GM18505 (cell line): ENCODE measurements at regions not wholly inside any gene's neighbourhood (a gene's known extent, or its start where the extent isn't known, plus 50 kb on each side); places are given as distances from the start of the nearest gene placed in this dataset.

Experiments used
- ATAC-seq: cut with Tn5 transposase; IDR thresholded peaks from one replicate; pipeline ENCODE4 v1.9.1; 2021; ENCODE audit not compliant: unreplicated experiment
- POLR2A ChIP-seq: IDR thresholded peaks from 4 replicates; pipeline ENCODE4 v1.6.1; 2011; ENCODE audit warnings: borderline replicate concordance; ENCODE audit not compliant: insufficient read depth, insufficient read length; ENCODE audit errors: extremely low read depth

- TF ChIP-seq POLR2A, result no peak
- no peak for ATAC-seq
These were observed 551.6 kb upstream of the CITED2 start for GRCh38 chr6:139925894-139926641.

DNA sequence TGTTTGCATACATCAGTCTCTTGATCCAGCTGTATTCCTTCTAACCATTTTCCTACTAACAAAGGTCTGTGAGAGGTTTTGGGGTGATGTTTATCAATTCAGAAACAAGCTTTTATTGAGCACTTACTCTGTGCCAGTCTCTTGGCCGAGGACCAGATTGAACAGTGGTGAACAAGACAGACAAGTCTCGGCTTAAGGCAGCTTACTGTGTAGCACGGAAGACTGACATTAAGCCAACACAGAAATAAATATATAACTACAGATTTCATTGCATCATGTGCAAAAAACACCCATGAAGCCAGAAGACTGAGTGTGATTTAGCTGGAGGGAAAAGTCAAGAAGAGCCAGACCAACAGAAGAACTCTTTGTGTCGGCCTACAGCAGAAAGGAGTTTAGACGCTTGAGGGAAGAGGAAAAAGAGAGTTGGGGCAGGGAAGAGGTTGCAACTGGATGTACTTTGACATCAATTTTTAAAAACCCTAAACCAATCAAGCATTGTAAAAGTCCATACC lies 549.6 kb upstream of the CITED2 start:
- ATAC-seq, result no peak
- TF ChIP-seq POLR2A, result no peak

- TF ChIP-seq POLR2A, result no peak
- no peak for ATAC-seq
These were observed 547.8 kb upstream of the CITED2 start for GRCh38 chr6:139922236-139922635.

DNA sequence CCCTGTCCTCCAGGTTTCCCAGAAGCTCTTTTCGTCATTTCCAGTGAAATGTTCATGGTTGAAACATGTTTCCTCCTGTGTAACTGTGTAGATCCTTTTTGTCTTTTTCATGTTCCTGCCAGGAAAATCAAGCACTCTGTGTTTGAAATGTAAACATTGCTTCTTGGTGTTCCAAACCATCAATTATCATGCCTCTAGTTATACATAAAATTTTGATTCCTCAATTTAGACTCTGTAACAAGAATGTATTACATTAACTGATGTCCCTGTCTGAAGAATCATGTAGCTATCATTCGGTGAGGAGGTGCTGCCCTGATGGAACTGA lies 546.3 kb upstream of the CITED2 start:
- no peak for TF ChIP-seq POLR2A
- no peak for ATAC-seq

DNA sequence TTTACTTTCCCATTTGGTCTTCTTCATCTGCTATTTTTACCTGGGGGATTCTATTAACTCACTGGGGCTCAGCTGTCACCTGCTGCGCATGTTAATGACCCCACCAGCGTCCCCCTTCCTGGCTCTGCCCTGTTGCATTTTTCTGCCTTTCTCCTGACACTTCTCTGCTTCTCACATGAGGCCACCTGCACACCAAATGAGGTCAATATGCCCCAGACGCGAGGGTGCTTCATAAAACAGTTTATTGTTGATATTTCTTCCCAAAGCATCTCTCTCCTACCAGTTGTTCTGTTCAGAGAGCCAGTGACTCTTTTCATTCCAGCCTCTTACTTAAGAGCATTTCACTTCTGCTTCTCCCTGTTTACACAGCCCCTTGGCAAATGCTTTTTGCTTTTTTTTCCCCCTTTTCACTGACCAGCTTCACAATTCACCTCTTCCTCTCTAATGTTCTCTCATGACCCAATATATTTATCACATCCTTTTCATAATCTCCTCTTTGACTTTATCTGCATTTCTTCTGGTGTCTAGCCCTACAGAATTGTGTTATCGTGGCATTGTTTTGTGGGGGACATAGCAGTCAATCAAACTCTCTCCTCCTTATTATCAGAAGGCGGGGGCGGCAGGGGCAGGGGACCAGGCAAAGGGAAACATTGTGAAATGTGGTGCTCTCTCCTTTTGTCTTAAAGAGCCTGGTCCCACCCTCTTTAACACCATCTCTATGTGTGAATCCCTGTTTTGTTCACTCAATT lies 545.8 kb upstream of the CITED2 start:
- ATAC-seq, result no peak
- no peak for TF ChIP-seq POLR2A

DNA sequence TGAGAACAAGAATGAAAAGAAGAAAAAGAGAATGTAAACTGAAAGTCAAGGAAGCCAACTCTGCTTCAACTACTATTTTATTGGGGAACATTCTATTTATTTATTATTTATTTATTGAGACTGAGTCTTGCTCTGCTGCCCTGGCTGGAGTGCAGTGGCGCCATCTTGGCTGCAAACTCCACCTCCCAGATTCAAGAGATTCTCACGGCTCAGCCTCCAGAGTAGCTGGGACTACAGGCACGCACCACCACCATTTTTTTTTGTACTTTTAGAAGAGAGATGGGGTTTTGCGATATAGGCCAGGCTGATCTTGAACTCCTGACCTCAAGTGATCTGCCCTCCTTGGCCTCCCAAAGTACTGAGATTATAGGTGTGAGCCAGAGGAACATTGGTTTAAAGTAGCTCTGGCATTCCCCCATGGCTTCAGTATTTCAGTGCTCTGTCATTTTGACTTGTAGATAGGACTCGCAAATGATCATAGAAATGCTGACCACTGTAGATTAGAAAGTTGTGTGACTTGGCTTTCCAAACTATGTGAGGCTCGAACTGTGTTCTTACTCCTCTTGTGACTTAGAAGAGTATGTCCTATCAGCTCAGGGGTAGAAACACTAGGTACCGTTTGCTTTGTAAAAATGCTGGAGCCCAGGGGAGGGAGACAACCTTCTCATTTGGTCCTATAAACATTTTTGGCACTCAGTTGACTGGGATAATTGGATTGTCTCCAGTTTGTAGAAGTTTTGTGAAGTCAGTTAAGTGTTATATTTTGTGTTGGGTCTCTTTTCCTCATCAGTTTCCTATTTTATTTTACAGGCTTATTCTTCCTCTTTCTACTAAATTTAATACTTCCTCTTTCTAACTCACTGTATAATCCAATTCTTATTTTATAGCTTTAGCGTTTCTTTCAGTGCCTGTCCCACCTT lies 544.9 kb upstream of the CITED2 start:
- TF ChIP-seq POLR2A, result no peak
- no peak for ATAC-seq

DNA sequence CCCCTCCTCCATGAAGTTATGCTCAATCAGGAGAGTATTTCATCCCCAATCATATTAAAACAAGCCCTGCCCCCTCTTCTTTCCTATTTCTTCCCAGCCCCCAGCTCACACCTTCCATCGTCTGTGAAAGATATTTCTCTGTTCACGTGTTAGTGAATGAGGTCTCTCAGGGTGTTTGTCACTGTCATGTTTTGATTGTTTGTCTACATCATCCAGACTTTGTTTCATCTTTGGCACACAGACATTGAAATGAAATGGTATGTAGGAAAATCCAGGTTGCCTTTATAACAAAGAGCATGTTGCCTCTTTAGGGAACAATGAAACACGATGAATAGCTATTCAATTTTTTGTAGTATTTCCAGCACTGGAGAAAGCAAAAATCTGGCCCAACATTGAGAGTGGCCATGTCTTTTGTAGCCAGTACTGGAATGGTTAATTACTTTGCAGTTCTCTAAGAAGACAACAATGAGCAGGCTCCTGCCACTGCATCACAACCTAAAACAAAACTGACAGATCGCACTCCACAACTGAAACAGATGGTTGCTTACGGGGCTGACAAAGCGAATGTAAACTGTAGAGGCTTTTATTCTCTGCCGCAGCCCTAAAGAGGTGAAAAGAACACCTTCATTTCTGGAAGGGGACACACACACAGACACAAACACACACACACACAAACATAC lies 543.6 kb upstream of the CITED2 start:
- TF ChIP-seq POLR2A, result no peak
- ATAC-seq, result no peak

DNA sequence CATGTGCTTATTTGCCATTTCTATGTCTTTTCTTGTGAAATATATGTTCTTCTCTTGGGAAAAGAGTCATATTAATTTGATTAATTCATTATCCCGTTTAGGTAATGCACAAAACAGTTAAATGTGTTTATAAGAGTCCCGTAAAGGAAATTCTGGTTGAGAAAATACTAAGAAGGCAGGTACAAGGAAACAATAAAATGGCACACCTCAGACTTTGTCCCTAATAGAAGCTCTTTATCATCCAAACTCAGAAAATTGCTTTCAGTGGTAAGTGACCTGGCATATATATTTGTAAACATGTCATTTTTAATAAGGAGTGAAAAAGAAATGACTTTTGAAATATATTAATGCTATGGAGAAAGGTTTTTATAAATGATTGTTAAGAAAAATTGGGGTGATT lies 540.5 kb upstream of the CITED2 start:
- no peak for ATAC-seq
- TF ChIP-seq POLR2A, result no peak

DNA sequence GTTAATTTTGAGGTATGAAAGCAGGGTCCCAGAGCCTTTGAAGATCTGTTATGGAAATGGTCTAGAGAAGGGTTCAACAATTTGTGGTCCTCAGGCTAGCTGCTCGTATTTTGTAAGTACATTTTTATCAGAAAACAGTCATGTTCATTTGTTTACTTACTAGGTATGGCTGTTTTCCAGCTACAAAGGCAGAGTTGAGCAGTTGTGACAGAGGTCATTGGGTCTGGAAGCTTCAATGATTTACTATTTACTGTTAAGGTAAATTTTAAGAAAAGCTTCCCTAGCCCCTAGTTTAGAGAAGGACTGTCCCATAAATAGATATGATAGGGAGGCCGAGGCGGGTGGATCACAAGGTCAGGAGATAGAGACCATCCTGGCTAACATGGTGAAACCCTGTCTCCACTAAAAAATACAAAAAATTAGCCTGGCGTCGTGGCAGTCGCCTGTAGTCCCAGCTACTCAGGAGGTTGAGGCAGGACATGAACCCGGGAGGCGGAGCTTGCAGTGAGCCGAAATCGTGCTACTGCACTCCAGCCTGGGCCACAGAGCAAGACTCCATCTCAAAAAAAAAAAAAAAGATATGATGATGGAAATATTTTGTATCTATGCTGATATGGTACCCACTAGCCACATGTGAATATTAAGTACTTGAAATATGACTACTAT lies 538.4 kb upstream of the CITED2 start:
- no peak for ATAC-seq
- TF ChIP-seq POLR2A, result no peak

DNA sequence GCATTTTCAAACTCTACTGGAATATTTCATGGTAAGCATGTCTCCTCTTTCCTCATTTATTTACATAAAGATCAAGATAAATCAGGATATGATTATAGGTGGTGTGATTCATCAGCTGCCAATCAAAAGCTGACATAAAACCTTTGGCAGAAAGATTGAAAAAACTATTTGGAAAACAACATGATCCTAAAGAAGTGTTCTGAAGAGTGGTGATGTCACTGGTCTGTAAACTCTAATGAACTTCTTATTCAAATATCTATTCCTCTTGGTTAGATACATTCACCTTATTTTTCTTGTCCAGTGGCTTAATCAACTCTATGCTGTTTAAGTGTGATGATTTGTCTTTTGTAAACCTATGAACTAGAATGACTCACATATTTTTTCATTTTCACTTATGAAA lies 535.5 kb upstream of the CITED2 start:
- no peak for TF ChIP-seq POLR2A
- no peak for ATAC-seq

DNA sequence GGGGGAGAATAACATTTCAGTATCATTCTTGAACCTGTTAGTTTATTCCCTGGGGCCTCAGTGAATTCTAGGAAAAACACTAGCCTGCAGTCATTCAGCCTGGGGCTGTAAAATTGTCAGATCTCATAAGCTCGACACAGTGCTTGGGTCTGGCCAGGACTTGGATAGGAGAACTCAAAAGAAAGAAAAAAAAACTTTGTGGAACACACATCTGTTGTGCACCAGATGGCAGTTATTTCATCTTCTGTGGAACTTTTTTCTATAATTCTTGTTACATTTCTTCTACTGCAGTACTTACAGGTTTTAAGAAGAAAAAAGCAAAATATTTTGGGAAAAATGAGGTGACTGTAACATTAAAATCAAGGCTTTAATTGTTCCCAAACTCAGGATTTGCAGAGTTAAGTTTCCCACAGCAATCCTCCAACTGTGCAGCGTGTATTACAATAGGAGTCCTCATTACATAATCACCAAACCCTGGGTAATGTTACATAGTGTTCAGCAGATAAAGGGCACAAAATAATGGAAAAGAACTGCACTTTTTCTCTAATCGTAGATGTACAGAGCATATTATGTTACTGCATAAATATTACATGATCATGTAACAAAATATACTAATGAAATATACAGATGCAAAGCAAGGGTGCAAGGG lies 531.1 kb upstream of the CITED2 start:
- no peak for ATAC-seq

DNA sequence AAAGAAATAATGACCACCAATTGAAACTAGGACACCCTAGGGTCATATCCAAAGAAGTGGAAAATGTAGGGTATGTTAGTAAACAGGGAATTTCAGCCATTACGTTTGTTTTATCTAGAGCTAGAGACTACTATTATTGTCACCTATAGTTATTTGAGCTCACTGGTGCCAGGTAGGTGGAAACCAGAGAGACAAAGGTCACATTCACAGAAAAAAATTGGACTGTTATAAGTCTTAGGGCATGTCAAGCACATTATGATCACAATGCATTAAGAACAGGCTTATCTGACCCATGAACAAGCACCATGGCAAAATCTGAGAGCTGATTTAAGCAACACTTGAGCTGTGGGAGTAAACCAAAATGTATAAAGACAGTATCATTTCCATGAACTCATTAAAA lies 530.1 kb upstream of the CITED2 start:
- ATAC-seq, result no peak
- no peak for TF ChIP-seq POLR2A

More for the DNA sequence above, 531.1 kb upstream of the CITED2 start:
- TF ChIP-seq POLR2A, result no peak
